SK-N-SH (cell line): ENCODE measurements at regions not wholly inside any gene's neighbourhood (a gene's known extent, or its start where the extent isn't known, plus 50 kb on each side); places are given as distances from the start of the nearest gene placed in this dataset.

ENCODE experiments used
- JUND ChIP-seq: IDR thresholded peaks from 2 replicates; pipeline ENCODE4 v1.4.0; 2012
- MXI1 ChIP-seq: IDR thresholded peaks from 2 replicates; pipeline ENCODE4 v1.6.1; 2012; ENCODE audit warnings: mild to moderate bottlenecking, low read depth, low read length, improper control_type of control experiment
- POLR2AphosphoS5 ChIP-seq: IDR thresholded peaks from 2 replicates; pipeline ENCODE4 v1.6.1; 2012; ENCODE audit warnings: low read depth, low read length
- TF ChIP-seq, protein P1 (sequence below): fragments of 200-600 bp; sonication (generic); IDR thresholded peaks from 2 replicates; pipeline ENCODE4 v1.6.1; 2017; ENCODE audit warnings: antibody characterized with exemption, mild to moderate bottlenecking, moderate library complexity

- TF ChIP-seq, protein P1, sequence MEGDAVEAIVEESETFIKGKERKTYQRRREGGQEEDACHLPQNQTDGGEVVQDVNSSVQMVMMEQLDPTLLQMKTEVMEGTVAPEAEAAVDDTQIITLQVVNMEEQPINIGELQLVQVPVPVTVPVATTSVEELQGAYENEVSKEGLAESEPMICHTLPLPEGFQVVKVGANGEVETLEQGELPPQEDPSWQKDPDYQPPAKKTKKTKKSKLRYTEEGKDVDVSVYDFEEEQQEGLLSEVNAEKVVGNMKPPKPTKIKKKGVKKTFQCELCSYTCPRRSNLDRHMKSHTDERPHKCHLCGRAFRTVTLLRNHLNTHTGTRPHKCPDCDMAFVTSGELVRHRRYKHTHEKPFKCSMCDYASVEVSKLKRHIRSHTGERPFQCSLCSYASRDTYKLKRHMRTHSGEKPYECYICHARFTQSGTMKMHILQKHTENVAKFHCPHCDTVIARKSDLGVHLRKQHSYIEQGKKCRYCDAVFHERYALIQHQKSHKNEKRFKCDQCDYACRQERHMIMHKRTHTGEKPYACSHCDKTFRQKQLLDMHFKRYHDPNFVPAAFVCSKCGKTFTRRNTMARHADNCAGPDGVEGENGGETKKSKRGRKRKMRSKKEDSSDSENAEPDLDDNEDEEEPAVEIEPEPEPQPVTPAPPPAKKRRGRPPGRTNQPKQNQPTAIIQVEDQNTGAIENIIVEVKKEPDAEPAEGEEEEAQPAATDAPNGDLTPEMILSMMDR, result no peak
- TF ChIP-seq MXI1 (no peak), JUND (no peak), POLR2AphosphoS5 (no peak)
Measured at GRCh38 chr13:65028101-65028500, 2202.0 kb downstream of the PCDH9 start.
